HEK293T (cell line): ENCODE measurements at regions not wholly inside any gene's neighbourhood (a gene's known extent, or its start where the extent isn't known, plus 50 kb on each side); places are given as distances from the start of the nearest gene placed in this dataset.

Experiments used
- CTCF ChIA-PET: fragments of 350-600 bp; formaldehyde crosslinking; extraction: SDS; loops from one replicate; lab custom pipeline; 2021; ENCODE audit warnings: antibody characterized with exemption, inconsistent platforms; lab: Yijun Ruan, JAX
- POLR2A ChIA-PET: fragments of 350-600 bp; formaldehyde crosslinking; extraction: SDS; loops from one replicate; lab custom pipeline; 2020; ENCODE audit warnings: antibody characterized with exemption, inconsistent platforms; lab: Yijun Ruan, JAX
- DNase-seq: peaks from one replicate; pipeline ENCODE4 v3.0.0; 2012; ENCODE audit warnings: mixed read lengths; ENCODE audit errors: extremely low spot score
- ARNT ChIP-seq: fragments of 450-650 bp; IDR thresholded peaks from 2 replicates; pipeline ENCODE4 v1.6.1; 2017; ENCODE audit warnings: mild to moderate bottlenecking
- BHLHE40 ChIP-seq: fragments of 450-650 bp; IDR thresholded peaks from 2 replicates; pipeline ENCODE4 v1.6.1; 2016; ENCODE audit warnings: mild to moderate bottlenecking, moderate library complexity, borderline replicate concordance
- CTBP1 ChIP-seq: fragments of 450-650 bp; IDR thresholded peaks from 2 replicates; pipeline ENCODE4 v1.6.1; 2016; ENCODE audit warnings: borderline replicate concordance
- ELF4 ChIP-seq: fragments of 450-650 bp; IDR thresholded peaks from 2 replicates; pipeline ENCODE4 v1.6.1; 2017; ENCODE audit warnings: antibody characterized with exemption
- FOXA1 ChIP-seq: fragments of 450-650 bp; IDR thresholded peaks from 2 replicates; pipeline ENCODE4 v1.6.1; 2016; ENCODE audit warnings: mild to moderate bottlenecking
- FOXK2 ChIP-seq: fragments of 450-650 bp; IDR thresholded peaks from 2 replicates; pipeline ENCODE4 v1.6.1; 2016; ENCODE audit warnings: mild to moderate bottlenecking
- FOXM1 ChIP-seq: fragments of 450-650 bp; IDR thresholded peaks from 2 replicates; pipeline ENCODE4 v1.6.1; 2017; ENCODE audit warnings: mild to moderate bottlenecking, borderline replicate concordance
- HDGF ChIP-seq: fragments of 450-650 bp; IDR thresholded peaks from 2 replicates; pipeline ENCODE4 v1.6.1; 2017; ENCODE audit warnings: antibody characterized with exemption, borderline replicate concordance
- L3MBTL2 ChIP-seq: fragments of 450-650 bp; conservative IDR thresholded peaks from 2 replicates; pipeline ENCODE4 v1.6.1; 2016; ENCODE audit warnings: mild to moderate bottlenecking
- LEF1 ChIP-seq: fragments of 450-650 bp; IDR thresholded peaks from 2 replicates; pipeline ENCODE4 v1.6.1; 2017; ENCODE audit warnings: mild to moderate bottlenecking, borderline replicate concordance
- NFRKB ChIP-seq: fragments of 450-650 bp; IDR thresholded peaks from 2 replicates; pipeline ENCODE4 v1.6.1; 2016; ENCODE audit warnings: mild to moderate bottlenecking, moderate library complexity
- PKNOX1 ChIP-seq: fragments of 450-650 bp; IDR thresholded peaks from 2 replicates; pipeline ENCODE4 v1.6.1; 2016
- SP1 ChIP-seq: fragments of 450-650 bp; IDR thresholded peaks from 2 replicates; pipeline ENCODE4 v1.6.1; 2017
- SUZ12 ChIP-seq: fragments of 450-650 bp; IDR thresholded peaks from 2 replicates; pipeline ENCODE4 v1.6.1; 2016; ENCODE audit warnings: mild to moderate bottlenecking
- TARDBP ChIP-seq: fragments of 450-650 bp; IDR thresholded peaks from 2 replicates; pipeline ENCODE4 v1.6.1; 2016
- ZNF384 ChIP-seq: fragments of 450-650 bp; IDR thresholded peaks from 2 replicates; pipeline ENCODE4 v1.6.1; 2016

- no peak for DNase-seq
- TF ChIP-seq ZNF384, result no peak
- no peak for TF ChIP-seq SP1
- no peak for TF ChIP-seq BHLHE40
- no peak for TF ChIP-seq CTBP1
- no peak for TF ChIP-seq NFRKB
- TF ChIP-seq ARNT, result no peak
- no peak for TF ChIP-seq SUZ12
- TF ChIP-seq FOXK2, result no peak
- TF ChIP-seq LEF1, result no peak
- TF ChIP-seq L3MBTL2, result no peak
- TF ChIP-seq FOXM1, result no peak
- no peak for TF ChIP-seq FOXA1
- no peak for TF ChIP-seq PKNOX1
- no peak for TF ChIP-seq TARDBP
- TF ChIP-seq HDGF, result no peak
- TF ChIP-seq ELF4, result no peak
- ChIA-PET CTCF (no interaction called here), POLR2A (no interaction called here)
Measured at GRCh38 chr10:20991526-20991925, 94.4 kb upstream of the NEBL start.

- DNase-seq, result no peak
- POLR2A ChIA-PET, result no interaction called here
- CTCF ChIA-PET, result no interaction called here
- no peak for TF ChIP-seq ELF4
- no peak for TF ChIP-seq BHLHE40
- TF ChIP-seq SP1, result no peak
- TF ChIP-seq SUZ12, result no peak
- no peak for TF ChIP-seq FOXK2
Measured at GRCh38 chr10:20990604-20991003, 93.5 kb upstream of the NEBL start.

GRCh38 chr10:20988357-20988983 lies 91.4 kb upstream of the NEBL start:
- DNase-seq, result no peak
- ChIA-PET POLR2A (no interaction called here), CTCF (no interaction called here)
- TF ChIP-seq SP1 (no peak), CTBP1 (no peak), BHLHE40 (no peak), NFRKB (no peak), FOXK2 (no peak)

GRCh38 chr10:20986049-20986448 lies 88.9 kb upstream of the NEBL start:
- POLR2A ChIA-PET, result no interaction called here
- TF ChIP-seq BHLHE40 (no peak), L3MBTL2 (no peak), ZNF384 (no peak), HDGF (no peak), LEF1 (no peak), FOXA1 (no peak), NFRKB (no peak), TARDBP (no peak), FOXK2 (no peak), SUZ12 (no peak), FOXM1 (no peak)
- CTCF ChIA-PET, result no interaction called here
- no peak for DNase-seq

GRCh38 chr10:20984662-20985061 lies 87.6 kb upstream of the NEBL start:
- CTCF ChIA-PET, result no interaction called here
- TF ChIP-seq BHLHE40, result no peak
- TF ChIP-seq LEF1, result no peak
- TF ChIP-seq SUZ12, result no peak
- TF ChIP-seq ARNT, result no peak
- TF ChIP-seq PKNOX1, result no peak
- TF ChIP-seq L3MBTL2, result no peak
- TF ChIP-seq CTBP1, result no peak
- no peak for TF ChIP-seq NFRKB
- TF ChIP-seq TARDBP, result no peak
- TF ChIP-seq SP1, result no peak
- TF ChIP-seq FOXA1, result no peak
- TF ChIP-seq ZNF384, result no peak
- no peak for TF ChIP-seq FOXM1
- no peak for TF ChIP-seq FOXK2
- TF ChIP-seq ELF4, result no peak
- no peak for TF ChIP-seq HDGF
- no peak for DNase-seq
- POLR2A ChIA-PET, result no interaction called here

GRCh38 chr10:20981419-20981953 lies 84.4 kb upstream of the NEBL start:
- TF ChIP-seq FOXM1 (no peak), FOXK2 (no peak), SP1 (no peak), NFRKB (no peak), TARDBP (no peak), PKNOX1 (no peak)
- no peak for DNase-seq
- POLR2A ChIA-PET, result no interaction called here
- CTCF ChIA-PET, result no interaction called here
